ENCODE measurements at regions not wholly inside any gene's neighbourhood (a gene's known extent, or its start where the extent isn't known, plus 50 kb on each side); places are given as distances from the start of the nearest gene placed in this dataset.

GRCh38 chr16:14337303-14338191 lies 266.4 kb downstream of the MRTFB start:
- no peak for TF ChIP-seq CTCF (conservative IDR thresholded peaks at IDR 0.05; ENCODE audit: low read length)
- peak; percentile 51 for DNase-seq (ENCODE audit: low read depth)
- H3K4me3 ChIP-seq (ENCODE audit: low read length) = peak overlapping the region; percentile 15; the same call in 1 of the 2 replicates

GRCh38 chr16:14335297-14335696 lies 264.2 kb downstream of the MRTFB start:
- no peak overlapping the region for H3K4me3 ChIP-seq (ENCODE audit: low read length)
- no peak for DNase-seq (ENCODE audit: low read depth)
- no peak for TF ChIP-seq CTCF (conservative IDR thresholded peaks at IDR 0.05; ENCODE audit: low read length)

GRCh38 chr16:14334366-14335080 lies 263.4 kb downstream of the MRTFB start:
- H3K4me3 ChIP-seq (ENCODE audit: low read length) = no peak overlapping the region
- no peak; the same call in 1 of the 2 replicates for TF ChIP-seq CTCF (conservative IDR thresholded peaks at IDR 0.05; ENCODE audit: low read length)
- DNase-seq (ENCODE audit: low read depth) = peak; percentile 76

- no peak overlapping the region for H3K4me3 ChIP-seq (ENCODE audit: low read length)
- TF ChIP-seq CTCF (conservative IDR thresholded peaks at IDR 0.05; ENCODE audit: low read length) = no peak
- no peak for DNase-seq (ENCODE audit: low read depth)
These were observed 262.2 kb downstream of the MRTFB start for GRCh38 chr16:14333361-14333760.

- H3K4me3 ChIP-seq (ENCODE audit: low read length) = no peak overlapping the region
- TF ChIP-seq CTCF (conservative IDR thresholded peaks at IDR 0.05; ENCODE audit: low read length) = no peak
- DNase-seq (ENCODE audit: low read depth) = no peak
These were observed 259.9 kb downstream of the MRTFB start for GRCh38 chr16:14331020-14331419.

GRCh38 chr16:14329727-14330350 lies 258.7 kb downstream of the MRTFB start:
- no peak overlapping the region for H3K4me3 ChIP-seq (ENCODE audit: low read length)
- DNase-seq (ENCODE audit: low read depth) = no peak
- TF ChIP-seq CTCF (conservative IDR thresholded peaks at IDR 0.05; ENCODE audit: low read length) = no peak
